Endodermal cell (in vitro differentiated cells): ENCODE measurements at regions not wholly inside any gene's neighbourhood (a gene's known extent, or its start where the extent isn't known, plus 50 kb on each side); places are given as distances from the start of the nearest gene placed in this dataset.

Experiments used
- DNase-seq: peaks from one replicate; pipeline ENCODE4 v3.0.0-alpha.2; 2017
- H3K27ac ChIP-seq: 2 replicates; pipeline ENCODE4 v1.5.1; 2013; ENCODE audit warnings: mild to moderate bottlenecking, low read depth, low read length, moderate library complexity
- H3K27me3 ChIP-seq: 2 replicates; pipeline ENCODE4 v1.6.1; 2013; ENCODE audit warnings: mild to moderate bottlenecking, low read length, moderate library complexity; ENCODE audit not compliant: insufficient read depth, control insufficient read depth, poor library complexity, severe bottlenecking
- H3K36me3 ChIP-seq: 2 replicates; pipeline ENCODE4 v1.7.0; 2013; ENCODE audit warnings: mild to moderate bottlenecking, low read length, moderate library complexity; ENCODE audit not compliant: control insufficient read depth, insufficient read depth
- H3K4me1 ChIP-seq: one replicate; pipeline ENCODE4 v1.7.0; 2013; ENCODE audit warnings: low read length; ENCODE audit not compliant: control insufficient read depth, insufficient read depth
- H3K4me3 ChIP-seq: 2 replicates; pipeline ENCODE4 v1.5.1; 2013; ENCODE audit warnings: mild to moderate bottlenecking, low read length, moderate library complexity
- H3K9ac ChIP-seq: 2 replicates; pipeline ENCODE4 v1.6.1; 2013; ENCODE audit warnings: mild to moderate bottlenecking, low read length, moderate library complexity; ENCODE audit not compliant: poor library complexity, severe bottlenecking; ENCODE audit errors: extremely low read depth
- H3K9me3 ChIP-seq: 2 replicates; pipeline ENCODE4 v1.6.1; 2013; ENCODE audit warnings: mild to moderate bottlenecking, low read length, moderate library complexity; ENCODE audit not compliant: control insufficient read depth
- H3K27ac Mint-ChIP-seq: 2 replicates; pipeline ENCODE4 v1.8.0; 2020; ENCODE audit warnings: mixed read lengths
- H3K27me3 Mint-ChIP-seq: 2 replicates; pipeline ENCODE4 v1.8.0; 2021; ENCODE audit warnings: mild to moderate bottlenecking, mixed read lengths; ENCODE audit not compliant: insufficient read depth
- H3K36me3 Mint-ChIP-seq: 2 replicates; pipeline ENCODE4 v1.8.0; 2020; ENCODE audit warnings: low read depth, mixed read lengths
- H3K4me1 Mint-ChIP-seq: 2 replicates; pipeline ENCODE4 v1.8.0; 2020; ENCODE audit warnings: mixed read lengths
- H3K4me3 Mint-ChIP-seq: 2 replicates; pipeline ENCODE4 v1.8.0; 2020; ENCODE audit warnings: mild to moderate bottlenecking, moderate library complexity, mixed read lengths
- H3K9me3 Mint-ChIP-seq: 2 replicates; pipeline ENCODE4 v1.8.0; 2020; ENCODE audit warnings: mild to moderate bottlenecking, mixed read lengths
- CTCF ChIP-seq: fragments of 200-600 bp; sonication (generic); conservative IDR thresholded peaks from 2 replicates; pipeline ENCODE4 v1.5.0; 2021; ENCODE audit warnings: antibody characterized with exemption, mild to moderate bottlenecking
- WGBS, 2 experiments: methylation state at CpG; one replicate each; pipeline versions ENCODE4 v1.1.5 to v1.1.7; 2013; ENCODE audit warnings: missing lambda C conversion rate in 2 of 2, mixed read lengths in 1 of 2; ENCODE audit not compliant: insufficient coverage in 1 of 2, insufficient read length in 1 of 2; 5-methylcytosine and 5-hydroxymethylcytosine counted together

GRCh38 chr20:50356525-50356885 is 153.7 kb upstream of the PTPN1 start:
- Mint-ChIP-seq H3K4me1 (peaks cover 9% of the 10 kb centered on the region), H3K36me3 (no peaks in the 10 kb centered on the region), H3K27ac (no peak overlapping the region), H3K4me3 (no peak overlapping the region), H3K27me3 (no peaks in the 10 kb centered on the region), H3K9me3 (no peaks in the 10 kb centered on the region)
- Histone ChIP-seq H3K27me3 (no peaks in the 10 kb centered on the region), H3K9me3 (no peaks in the 10 kb centered on the region), H3K4me3 (no peak overlapping the region), H3K9ac (no peak overlapping the region), H3K36me3 (no peaks in the 10 kb centered on the region), H3K4me1 (no peaks in the 10 kb centered on the region), H3K27ac (no peak overlapping the region)
- 87 to 90% methylated on average over 6 to 12 of the region's 14 CpGs for WGBS, 2 experiments
- no peak for DNase-seq
- TF ChIP-seq CTCF: no peak

- no peaks in the 10 kb centered on the region for H3K36me3 ChIP-seq
- Mint-ChIP-seq H3K27me3 (no peaks in the 10 kb centered on the region), H3K9me3 (no peaks in the 10 kb centered on the region), H3K4me3 (no peak overlapping the region), H3K27ac (no peak overlapping the region), H3K4me1 (peaks cover 9% of the 10 kb centered on the region), H3K36me3 (no peaks in the 10 kb centered on the region)
- 88 to 92% methylated on average over 11 to 16 of the region's 16 CpGs for WGBS, 2 experiments
- H3K4me3 ChIP-seq: no peak overlapping the region
- no peak overlapping the region for H3K9ac ChIP-seq
- H3K27me3 ChIP-seq: no peaks in the 10 kb centered on the region
- TF ChIP-seq CTCF: no peak
- H3K4me1 ChIP-seq: no peaks in the 10 kb centered on the region
- DNase-seq: no peak
- no peaks in the 10 kb centered on the region for H3K9me3 ChIP-seq
- no peak overlapping the region for H3K27ac ChIP-seq
These were observed 153.0 kb upstream of the PTPN1 start for GRCh38 chr20:50356962-50357782.

GRCh38 chr20:50357783-50358161 is 152.4 kb upstream of the PTPN1 start:
- no peaks in the 10 kb centered on the region for H3K27me3 Mint-ChIP-seq
- no peak for DNase-seq
- no peak overlapping the region for H3K4me3 Mint-ChIP-seq
- Histone ChIP-seq H3K36me3 (no peaks in the 10 kb centered on the region), H3K4me1 (no peaks in the 10 kb centered on the region), H3K27ac (no peak overlapping the region), H3K9ac (no peak overlapping the region), H3K27me3 (no peaks in the 10 kb centered on the region), H3K4me3 (no peak overlapping the region), H3K9me3 (no peaks in the 10 kb centered on the region)
- no peak overlapping the region for H3K27ac Mint-ChIP-seq
- H3K36me3 Mint-ChIP-seq: no peaks in the 10 kb centered on the region
- no peak for TF ChIP-seq CTCF
- H3K4me1 Mint-ChIP-seq: peaks cover 9% of the 10 kb centered on the region
- 75 to 94% methylated on average over 3 to 6 of the region's 6 CpGs for WGBS, 2 experiments
- no peaks in the 10 kb centered on the region for H3K9me3 Mint-ChIP-seq
